ENCODE measurements at regions not wholly inside any gene's neighbourhood (a gene's known extent, or its start where the extent isn't known, plus 50 kb on each side); places are given as distances from the start of the nearest gene placed in this dataset.

GRCh38 chr6:18335948-18336347, 51.2 kb upstream of the RNF144B start:
- DNase-seq (ENCODE audit: low read depth) = no peak

- DNase-seq (ENCODE audit: low read depth) = no peak
These were observed 52.9 kb upstream of the RNF144B start for GRCh38 chr6:18334251-18334650.

GRCh38 chr6:18330548-18331081, 56.5 kb upstream of the RNF144B start:
- no peak for DNase-seq (ENCODE audit: low read depth)

- no peak for DNase-seq (ENCODE audit: low read depth)
These were observed 57.4 kb upstream of the RNF144B start for GRCh38 chr6:18329776-18330175.

GRCh38 chr6:18328540-18328939, 58.6 kb upstream of the RNF144B start:
- DNase-seq (ENCODE audit: low read depth) = no peak

- DNase-seq (ENCODE audit: low read depth) = no peak
These were observed 59.1 kb upstream of the RNF144B start for GRCh38 chr6:18328070-18328469.

- peak; percentile 66 for DNase-seq (ENCODE audit: low read depth)
These were observed 59.5 kb upstream of the RNF144B start for GRCh38 chr6:18327626-18328025.

GRCh38 chr6:18326980-18327379, 60.2 kb upstream of the RNF144B start:
- no peak for DNase-seq (ENCODE audit: low read depth)

- no peak for DNase-seq (ENCODE audit: low read depth)
These were observed 61.1 kb upstream of the RNF144B start for GRCh38 chr6:18326001-18326400.

GRCh38 chr6:18324706-18325042, 60.3 kb upstream of the DEK start:
- no peak for DNase-seq (ENCODE audit: low read depth)

GRCh38 chr6:18323935-18324705, 59.8 kb upstream of the DEK start:
- DNase-seq (ENCODE audit: low read depth) = peak; percentile 7

- no peak for DNase-seq (ENCODE audit: low read depth)
These were observed 53.5 kb upstream of the DEK start for GRCh38 chr6:18317850-18318249.

- no peak for DNase-seq (ENCODE audit: low read depth)
These were observed 50.1 kb upstream of the DEK start for GRCh38 chr6:18314317-18314997.

Data from CMK (cell line).